Stimulated activated CD4-positive, alpha-beta T cell treated with anti-CD3 and anti-CD28 coated beads, TNF-alpha, amount 100 ng/mL, for 1 hour (primary cell): ENCODE measurements at regions not wholly inside any gene's neighbourhood (a gene's known extent, or its start where the extent isn't known, plus 50 kb on each side); places are given as distances from the start of the nearest gene placed in this dataset.

Source experiments
- DNase-seq, 3 donors: peaks; one replicate each; pipeline ENCODE4 v3.0.0-alpha.2; 2020; ENCODE audit warnings: low read depth in 3 of 3, low spot score in 1 of 3

GRCh38 chr9:20291201-20291600 is 331.1 kb downstream of the MLLT3 start:
- DNase-seq, result no peak

DNA sequence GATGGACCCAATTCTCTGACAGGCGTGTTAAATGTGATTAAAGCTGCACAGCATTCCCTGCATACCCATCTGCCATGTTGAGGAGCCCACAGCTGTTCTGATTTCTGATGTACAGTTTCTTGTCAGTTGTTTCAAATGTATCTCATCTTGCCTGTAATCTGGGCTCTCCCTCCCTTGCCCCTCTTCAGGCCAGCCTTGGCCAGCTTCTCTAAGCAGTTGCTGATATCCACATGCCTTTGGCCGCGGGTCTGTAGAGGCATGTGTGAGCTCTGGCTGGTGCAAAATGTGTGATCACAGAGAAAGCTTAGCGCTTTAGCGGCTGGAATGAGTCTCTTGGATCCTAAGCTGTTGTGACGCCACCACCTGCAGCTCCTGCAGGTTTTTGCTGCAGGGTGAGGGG is 332.0 kb downstream of the MLLT3 start:
- no peak for DNase-seq

DNA sequence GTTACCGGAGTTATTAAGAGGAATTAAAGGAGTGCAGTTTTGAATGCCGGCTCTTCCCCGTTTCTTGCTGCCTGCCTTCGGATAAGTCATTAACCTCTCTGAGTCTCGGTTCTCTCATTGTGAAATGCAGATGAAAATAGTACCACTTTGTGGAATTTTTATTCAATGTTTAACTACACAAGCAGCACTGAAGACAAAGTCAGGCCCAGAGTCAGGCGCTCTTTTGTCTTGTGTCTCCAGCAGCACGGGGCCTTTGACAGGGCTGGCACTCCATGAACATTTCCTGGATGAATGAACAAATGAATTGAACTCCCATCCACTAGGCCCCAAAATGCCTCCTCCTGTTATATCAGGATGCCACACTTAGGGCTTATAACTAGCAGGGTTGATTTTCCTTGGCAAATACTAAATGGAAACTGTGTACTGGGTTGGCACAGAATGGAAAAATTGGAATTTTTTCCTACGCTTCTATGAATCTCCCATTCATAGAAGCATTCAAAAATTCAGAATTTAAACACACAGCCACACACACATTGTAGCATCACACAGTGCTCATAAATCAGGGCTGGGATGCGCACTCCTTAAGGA is 332.8 kb downstream of the MLLT3 start:
- DNase-seq, result no peak

DNA sequence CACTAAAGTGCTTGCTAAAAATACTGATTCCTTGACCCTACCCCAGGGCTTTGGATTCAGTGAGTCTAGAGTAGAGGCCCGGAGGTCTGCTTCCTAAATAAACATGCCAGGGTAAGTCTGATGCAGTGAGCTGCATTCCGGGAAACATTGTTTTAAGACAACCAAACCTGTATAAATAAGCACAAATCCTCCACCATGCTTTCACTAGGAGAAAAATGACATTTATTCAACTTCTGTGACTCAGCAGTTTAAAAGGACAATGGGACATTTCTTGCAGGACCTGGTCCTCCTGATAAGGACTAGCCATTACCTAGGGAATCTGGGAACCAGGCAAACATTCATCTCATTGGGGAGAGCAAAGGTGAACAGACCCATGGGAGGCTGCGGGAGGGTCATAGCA is 335.3 kb downstream of the MLLT3 start:
- no peak for DNase-seq

DNA sequence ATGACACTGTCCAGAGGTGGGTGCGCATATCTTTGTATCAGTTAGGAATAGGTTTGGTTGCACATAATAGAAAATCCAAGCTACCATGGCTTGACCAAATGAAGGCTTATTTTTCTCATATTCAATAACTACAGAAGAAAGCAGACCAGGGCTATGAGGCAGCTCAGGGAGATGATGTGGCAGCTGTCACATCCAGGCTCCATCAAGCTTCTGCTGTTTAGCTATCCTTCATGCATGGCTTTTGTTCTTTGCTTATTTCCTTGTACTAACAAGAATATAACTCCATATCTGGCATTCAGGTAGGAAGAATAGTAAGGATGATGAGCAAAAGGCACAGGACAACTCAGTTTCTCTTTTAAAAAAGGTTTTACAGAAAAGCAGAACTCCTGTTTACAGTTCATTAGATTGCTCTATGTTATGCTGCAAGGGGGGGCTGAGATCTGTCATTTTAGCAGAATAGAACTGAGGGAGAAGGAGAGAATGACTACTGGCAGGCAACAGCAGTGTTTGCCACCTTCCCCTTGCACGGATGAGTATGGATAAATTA is 336.1 kb downstream of the MLLT3 start:
- DNase-seq, result no peak

GRCh38 chr9:20284601-20285289 is 337.6 kb downstream of the MLLT3 start:
- no peak for DNase-seq

DNA sequence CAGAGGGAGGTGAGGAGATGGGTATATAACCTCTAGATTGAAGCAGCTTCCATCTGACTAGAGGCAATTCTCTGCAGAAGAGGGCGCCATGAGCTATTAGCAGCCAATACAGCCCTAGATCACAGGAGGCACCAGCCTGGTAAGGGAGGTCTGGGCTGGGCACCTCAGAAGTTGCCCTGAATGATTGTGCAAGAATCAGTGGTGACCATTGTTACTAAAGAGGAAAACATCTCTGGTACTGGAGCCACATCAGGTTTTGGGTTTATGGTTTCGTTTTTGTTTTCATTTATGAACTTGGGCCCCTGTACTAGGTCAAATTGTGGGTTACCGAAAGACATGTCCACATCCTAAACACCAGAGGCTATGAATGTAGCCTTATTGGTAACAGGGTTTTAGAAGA is 342.0 kb downstream of the MLLT3 start:
- DNase-seq, result no peak

DNA sequence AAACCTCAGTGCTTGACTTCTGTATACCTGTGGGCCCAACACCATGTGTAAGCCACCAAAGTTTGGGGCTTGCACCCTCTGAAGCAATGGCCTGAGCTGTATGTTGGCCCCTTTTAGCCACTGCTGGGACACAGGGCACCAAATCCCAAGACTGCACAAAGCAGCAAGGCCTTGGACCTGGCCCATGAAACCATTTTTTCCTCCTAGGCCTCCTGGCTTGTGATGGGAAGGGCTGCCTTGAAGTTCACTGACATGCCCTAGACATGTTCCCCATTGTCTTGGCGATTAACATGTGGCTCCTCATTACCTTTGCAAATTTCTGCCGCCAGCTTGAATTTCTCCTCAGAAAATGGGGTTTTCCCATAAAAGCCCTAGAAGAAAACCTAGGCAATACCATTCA is 345.5 kb downstream of the MLLT3 start:
- DNase-seq, result no peak

- no peak for DNase-seq
Measured at GRCh38 chr9:20271723-20272122, 350.6 kb downstream of the MLLT3 start.

DNA sequence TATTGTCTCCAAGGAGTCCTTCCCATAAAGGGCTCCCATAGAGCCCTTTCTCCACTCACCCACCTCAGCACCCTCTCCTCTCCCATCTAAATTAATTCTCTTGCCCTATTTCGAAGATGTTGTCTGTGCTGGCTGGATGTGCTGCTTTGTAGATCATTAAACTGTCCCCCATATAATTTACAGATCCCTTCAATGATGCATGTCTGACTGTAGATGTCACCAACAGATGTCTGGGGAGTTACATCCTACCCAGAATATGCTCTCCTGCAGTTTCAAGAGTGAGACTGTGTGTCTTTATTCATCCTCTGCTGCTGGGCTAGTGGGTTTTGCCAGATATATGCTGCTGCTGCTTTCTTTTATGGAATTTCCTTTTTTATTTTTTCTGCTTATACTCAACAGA is 351.2 kb downstream of the MLLT3 start:
- no peak for DNase-seq

DNA sequence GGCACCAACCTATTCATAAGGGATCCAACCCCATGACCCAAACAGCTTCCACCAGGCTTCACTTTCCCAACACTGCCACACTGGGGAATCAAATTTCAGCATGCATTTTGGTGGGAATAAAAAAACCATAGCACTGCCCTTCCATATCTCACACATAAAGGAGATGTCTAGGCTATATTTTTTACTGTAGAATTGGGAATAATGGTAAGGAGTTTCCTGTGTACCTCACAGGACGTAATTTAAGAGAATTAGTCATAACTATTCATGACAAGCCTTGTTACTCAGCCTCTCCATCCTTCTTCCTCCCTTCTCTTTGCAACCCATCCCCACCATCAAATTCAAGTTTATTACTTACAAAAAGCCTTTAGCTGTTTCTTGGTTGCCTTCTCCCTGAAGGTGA is 352.1 kb downstream of the MLLT3 start:
- no peak for DNase-seq

GRCh38 chr9:20269620-20270019 is 352.7 kb downstream of the MLLT3 start:
- DNase-seq, result no peak

DNA sequence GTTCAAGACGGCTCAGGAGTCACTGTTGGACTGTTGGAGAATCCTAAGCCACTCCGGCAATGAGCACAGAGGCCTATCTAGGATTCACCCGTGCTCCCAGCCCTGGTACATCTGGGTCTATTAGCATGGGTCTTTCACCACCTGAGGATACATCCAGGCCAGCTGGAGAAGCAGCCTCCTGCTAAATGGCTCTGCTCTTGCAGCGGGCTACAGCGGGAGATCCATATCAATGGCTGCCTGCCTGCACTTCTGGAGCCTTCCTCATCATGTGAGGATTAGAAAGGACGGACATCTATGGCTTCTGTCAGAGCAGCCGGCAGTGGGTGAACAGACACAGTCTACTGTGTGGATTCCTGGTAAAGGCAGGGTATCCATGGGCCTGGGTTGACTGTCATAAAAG is 357.4 kb downstream of the MLLT3 start:
- DNase-seq, result no peak

DNA sequence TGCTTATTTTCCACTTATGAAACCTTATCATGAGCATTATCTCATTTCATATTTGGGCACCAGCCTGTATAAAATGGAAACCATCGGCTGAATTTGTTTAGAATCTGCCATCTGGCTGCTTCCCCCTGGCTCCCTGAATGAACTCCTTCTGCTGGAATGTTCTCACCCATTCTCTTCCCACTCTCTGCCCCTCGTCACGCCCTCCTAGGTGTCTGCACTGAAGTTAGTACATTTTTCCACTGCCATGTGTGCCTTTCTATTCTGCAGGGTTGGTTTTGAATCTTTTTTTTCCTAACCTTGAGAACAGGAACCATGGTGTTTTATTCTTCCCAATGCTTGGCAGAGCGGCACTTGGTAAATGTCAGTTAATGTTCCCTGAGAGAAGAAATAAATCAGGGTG is 359.7 kb downstream of the MLLT3 start:
- no peak for DNase-seq

- no peak for DNase-seq
Measured at GRCh38 chr9:20256284-20256948, 365.9 kb downstream of the MLLT3 start.

GRCh38 chr9:20255052-20255451 is 367.2 kb downstream of the MLLT3 start:
- no peak for DNase-seq

- no peak for DNase-seq
Measured at GRCh38 chr9:20253635-20254034, 368.7 kb downstream of the MLLT3 start.

- DNase-seq, result no peak
Measured at GRCh38 chr9:20252778-20253177, 369.5 kb downstream of the MLLT3 start.

DNA sequence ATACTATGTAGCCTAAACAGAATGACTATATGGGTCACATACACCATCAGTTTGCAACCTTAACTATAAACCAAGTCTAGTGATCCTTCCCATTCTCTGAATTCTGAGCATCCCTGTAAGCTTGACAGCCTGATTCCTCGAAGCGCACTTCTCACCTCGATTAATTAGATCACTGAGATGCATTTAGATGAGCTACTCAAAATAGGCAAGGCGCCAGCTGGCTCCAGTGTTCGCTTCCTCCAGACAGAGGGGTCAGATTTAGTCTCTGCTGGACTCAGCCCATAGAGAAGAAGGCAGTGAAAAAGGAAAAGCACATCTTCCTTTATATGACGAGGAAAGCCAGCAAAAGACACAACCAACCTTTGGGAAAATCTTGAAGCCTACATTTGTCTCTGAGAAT is 371.5 kb downstream of the MLLT3 start:
- DNase-seq, result no peak

- no peak for DNase-seq
Measured at GRCh38 chr9:20244271-20244670, 378.0 kb downstream of the MLLT3 start.

DNA sequence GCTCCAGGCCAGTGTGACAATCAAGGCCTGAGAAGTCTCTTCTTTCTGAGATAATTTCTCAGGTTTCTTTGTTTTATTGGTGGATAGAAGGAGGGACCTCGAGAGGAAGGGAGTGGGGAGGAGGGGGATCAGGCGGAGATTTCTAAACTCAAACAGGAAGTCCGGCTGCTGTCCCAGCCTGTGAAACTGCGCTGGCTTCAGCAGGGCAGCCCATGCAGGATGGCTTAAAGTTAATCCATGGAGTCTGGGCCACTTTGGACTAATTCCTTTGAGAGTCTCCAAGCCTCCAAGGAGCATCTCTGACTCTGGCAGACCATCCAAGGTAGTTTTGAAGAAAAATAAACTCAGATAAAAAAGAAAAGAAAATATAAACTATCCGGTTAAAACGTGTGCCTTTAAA is 378.5 kb downstream of the MLLT3 start:
- DNase-seq, result no peak

- no peak for DNase-seq
Measured at GRCh38 chr9:20242510-20243189, 379.6 kb downstream of the MLLT3 start.
